Immature natural killer cell (primary cell): ENCODE measurements at regions not wholly inside any gene's neighbourhood (a gene's known extent, or its start where the extent isn't known, plus 50 kb on each side); places are given as distances from the start of the nearest gene placed in this dataset.
"Not testable (repeated sequence)": the region's sequence is repeated elsewhere in the genome, so short reads cannot be mapped to it uniquely, and the experiment has no call there.

Experiments
- DNase-seq, 3 donors: peaks; one replicate each; pipeline ENCODE4 v3.0.0; 2022; ENCODE audit warnings: mixed read lengths in 1 of 3
- H3K27ac Mint-ChIP-seq, 6 donors: one replicate each; pipeline ENCODE4 v1.8.0; 2020; ENCODE audit warnings: mixed read lengths in 6 of 6, mild to moderate bottlenecking in 5 of 6, inconsistent platforms in 4 of 6, moderate library complexity in 3 of 6
- H3K27me3 Mint-ChIP-seq, 3 donors: one replicate each; pipeline ENCODE4 v1.8.0; 2020 to 2021; ENCODE audit warnings: low read depth in 3 of 3, mild to moderate bottlenecking in 3 of 3, mixed read lengths in 3 of 3, moderate library complexity in 3 of 3, inconsistent platforms in 1 of 3
- H3K36me3 Mint-ChIP-seq, 3 donors: one replicate each; pipeline ENCODE4 v1.8.0; 2020; ENCODE audit warnings: mixed read lengths in 3 of 3, inconsistent platforms in 2 of 3, mild to moderate bottlenecking in 2 of 3
- H3K4me1 Mint-ChIP-seq, 2 donors: one replicate each; pipeline ENCODE4 v1.8.0; 2020; ENCODE audit warnings: inconsistent platforms in 2 of 2, mild to moderate bottlenecking in 2 of 2, mixed read lengths in 2 of 2, moderate library complexity in 1 of 2
- H3K4me3 Mint-ChIP-seq, 5 donors: one replicate each; pipeline ENCODE4 v1.8.0; 2020; ENCODE audit warnings: mild to moderate bottlenecking in 5 of 5, mixed read lengths in 5 of 5, inconsistent platforms in 3 of 5, moderate library complexity in 3 of 5
- H3K9me3 Mint-ChIP-seq, 6 donors: one replicate each; pipeline ENCODE4 v1.8.0; 2020; ENCODE audit warnings: mild to moderate bottlenecking in 6 of 6, mixed read lengths in 6 of 6, inconsistent platforms in 4 of 6, moderate library complexity in 3 of 6

GRCh38 chr20:22684072-22684762, 99.8 kb upstream of the FOXA2 start:
- Mint-ChIP-seq H3K4me1 (no peaks in the 10 kb centered on the region), H3K4me3 (no peak overlapping the region), H3K36me3 (no peaks in the 10 kb centered on the region), H3K27me3 (peaks cover 0 to 4% (median 3%) of the 10 kb centered on the region in 3 donors), H3K27ac (no peak overlapping the region), H3K9me3 (no peaks in the 10 kb centered on the region)
- peak in 2 of 3 donors; percentile 5 to 11 for DNase-seq

DNA sequence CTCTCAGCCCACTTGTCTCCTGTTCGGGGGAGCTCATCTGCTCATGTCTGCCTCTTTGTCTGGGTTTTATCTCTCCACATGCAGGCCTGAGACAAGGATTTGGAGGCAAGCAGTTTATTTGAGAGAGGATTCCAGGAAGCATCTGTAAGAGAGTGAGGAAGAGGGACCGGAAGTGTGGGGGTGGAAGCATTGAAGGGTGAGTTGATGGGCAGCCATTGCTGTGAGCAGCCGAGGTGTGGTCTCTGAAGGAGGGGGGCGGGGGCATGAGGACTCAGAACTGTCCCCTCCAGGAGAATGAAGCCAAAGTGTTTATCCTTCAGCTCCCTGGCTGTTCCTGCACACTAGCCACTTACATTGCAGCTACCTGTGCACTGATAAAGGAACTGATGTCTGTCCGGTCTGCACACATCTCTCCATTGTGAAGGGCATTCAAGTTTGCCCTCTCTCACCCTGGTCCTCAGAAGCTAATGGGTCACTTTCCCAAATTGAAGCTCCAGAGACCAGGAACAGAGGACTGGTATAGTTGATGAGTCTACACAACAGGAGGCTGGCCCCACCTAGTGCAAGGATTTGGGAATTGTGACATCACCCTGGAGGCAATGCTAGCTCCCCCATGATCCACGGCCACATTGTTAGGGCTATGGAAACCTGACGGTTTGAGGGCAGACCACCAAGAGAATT, 100.5 kb upstream of the FOXA2 start:
- Mint-ChIP-seq H3K9me3 (no peaks in the 10 kb centered on the region), H3K27me3 (peaks cover 0 to 4% (median 3%) of the 10 kb centered on the region in 3 donors), H3K4me1 (no peaks in the 10 kb centered on the region), H3K36me3 (no peaks in the 10 kb centered on the region), H3K27ac (no peak overlapping the region), H3K4me3 (no peak overlapping the region)
- no peak for DNase-seq

- no peak overlapping the region for H3K27ac Mint-ChIP-seq
- peaks cover 0 to 4% (median 3%) of the 10 kb centered on the region in 3 donors for H3K27me3 Mint-ChIP-seq
- no peaks in the 10 kb centered on the region for H3K4me1 Mint-ChIP-seq
- H3K4me3 Mint-ChIP-seq, result no peak overlapping the region
- H3K9me3 Mint-ChIP-seq, result no peaks in the 10 kb centered on the region
- no peaks in the 10 kb centered on the region for H3K36me3 Mint-ChIP-seq
- no peak for DNase-seq
Measured at GRCh38 chr20:22686097-22686496, 101.7 kb upstream of the FOXA2 start.

DNA sequence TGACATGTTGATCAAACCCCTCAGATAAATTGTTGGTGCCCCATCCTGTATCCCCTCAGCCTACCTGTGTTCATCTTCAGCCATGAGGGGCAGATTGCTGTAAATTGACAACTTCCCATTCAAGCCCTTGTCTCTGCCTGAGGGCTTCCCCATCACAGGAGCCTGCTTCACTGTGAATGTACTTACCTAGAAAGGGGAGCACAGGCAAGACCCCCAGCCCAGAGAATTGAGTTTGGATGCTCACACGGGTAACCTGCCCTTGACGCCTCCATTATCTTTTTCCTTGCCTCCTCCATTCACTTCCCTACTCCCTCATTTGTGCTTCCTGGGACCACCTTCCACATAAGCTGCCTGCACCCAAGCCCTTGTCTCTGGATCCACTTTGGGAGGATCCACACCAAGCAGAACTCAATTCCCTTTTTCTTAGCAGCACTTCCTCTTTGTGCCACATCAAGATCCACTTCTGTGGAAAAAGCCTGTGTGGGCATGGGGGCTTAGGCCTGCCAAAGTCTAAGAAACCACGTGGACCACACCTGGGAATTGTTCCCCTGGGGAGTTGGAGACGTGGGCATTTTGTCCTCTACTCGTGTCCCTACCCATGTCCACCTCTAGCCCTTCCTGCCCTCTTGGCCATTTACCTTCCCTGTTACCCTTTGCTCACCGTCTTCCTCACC, 103.4 kb upstream of the FOXA2 start:
- Mint-ChIP-seq H3K36me3 (no peaks in the 10 kb centered on the region), H3K4me3 (no peak overlapping the region), H3K27me3 (peaks cover 0 to 4% (median 3%) of the 10 kb centered on the region in 3 donors), H3K4me1 (no peaks in the 10 kb centered on the region), H3K27ac (no peak overlapping the region), H3K9me3 (no peaks in the 10 kb centered on the region)
- no peak for DNase-seq

DNA sequence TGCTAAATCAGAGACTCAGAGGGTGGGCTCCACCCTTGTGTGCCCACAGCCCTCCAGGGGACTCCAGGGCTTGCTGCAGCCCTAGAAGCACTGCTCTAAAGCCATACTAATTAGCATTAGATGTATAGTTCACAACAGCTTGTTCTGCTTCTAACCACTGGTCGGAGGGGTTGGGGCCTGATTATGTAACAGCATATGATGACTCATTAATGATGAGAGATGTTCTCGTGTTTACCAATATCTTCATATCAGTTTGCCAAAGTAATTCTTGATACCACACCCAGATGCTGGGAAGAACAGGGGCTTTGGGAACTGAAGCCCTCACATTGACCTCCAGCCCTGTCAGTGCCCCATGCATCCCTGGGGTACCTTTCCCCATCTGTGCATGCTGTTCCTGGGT, 104.1 kb upstream of the FOXA2 start:
- no peak for DNase-seq
- peaks cover 0 to 4% (median 3%) of the 10 kb centered on the region in 3 donors for H3K27me3 Mint-ChIP-seq
- H3K9me3 Mint-ChIP-seq, result no peaks in the 10 kb centered on the region
- H3K27ac Mint-ChIP-seq, result no peak overlapping the region
- no peaks in the 10 kb centered on the region for H3K4me1 Mint-ChIP-seq
- H3K36me3 Mint-ChIP-seq, result no peaks in the 10 kb centered on the region
- no peak overlapping the region for H3K4me3 Mint-ChIP-seq

- no peaks in the 10 kb centered on the region for H3K4me1 Mint-ChIP-seq
- no peaks in the 10 kb centered on the region for H3K9me3 Mint-ChIP-seq
- no peak overlapping the region for H3K27ac Mint-ChIP-seq
- no peak overlapping the region for H3K4me3 Mint-ChIP-seq
- H3K27me3 Mint-ChIP-seq, result peaks cover 0 to 4% (median 3%) of the 10 kb centered on the region in 3 donors
- DNase-seq, result no peak
- H3K36me3 Mint-ChIP-seq, result no peaks in the 10 kb centered on the region
Measured at GRCh38 chr20:22689266-22689665, 104.9 kb upstream of the FOXA2 start.

- Mint-ChIP-seq H3K27me3 (peaks cover 0 to 4% (median 2%) of the 10 kb centered on the region in 3 donors), H3K36me3 (no peaks in the 10 kb centered on the region), H3K27ac (no peak overlapping the region), H3K9me3 (no peaks in the 10 kb centered on the region), H3K4me3 (no peak overlapping the region), H3K4me1 (no peaks in the 10 kb centered on the region)
- no peak for DNase-seq
Measured at GRCh38 chr20:22690000-22690399, 105.6 kb upstream of the FOXA2 start.

- no peak for DNase-seq
- H3K36me3 Mint-ChIP-seq, result no peaks in the 10 kb centered on the region
Measured at GRCh38 chr20:22690616-22691179, 106.3 kb upstream of the FOXA2 start.

GRCh38 chr20:22691369-22692118, 107.2 kb upstream of the FOXA2 start:
- Mint-ChIP-seq H3K36me3 (no peaks in the 10 kb centered on the region), H3K27me3 (peaks cover 0 to 4% (median 1%) of the 10 kb centered on the region in 3 donors), H3K9me3 (no peaks in the 10 kb centered on the region), H3K27ac (no peak overlapping the region), H3K4me3 (no peak overlapping the region), H3K4me1 (no peaks in the 10 kb centered on the region)
- peak; percentile 34 to 48 (median 41) for DNase-seq

More at GRCh38 chr20:22690616-22691179, 106.3 kb upstream of the FOXA2 start:
- Mint-ChIP-seq H3K4me1 (no peaks in the 10 kb centered on the region), H3K27ac (no peak overlapping the region), H3K27me3 (peaks cover 0 to 4% (median 1%) of the 10 kb centered on the region in 3 donors), H3K4me3 (no peak overlapping the region), H3K9me3 (no peaks in the 10 kb centered on the region)

GRCh38 chr20:22692119-22692475, 107.7 kb upstream of the FOXA2 start:
- Mint-ChIP-seq H3K27ac (no peak overlapping the region), H3K9me3 (no peaks in the 10 kb centered on the region), H3K4me3 (no peak overlapping the region), H3K36me3 (no peaks in the 10 kb centered on the region), H3K4me1 (no peaks in the 10 kb centered on the region), H3K27me3 (peaks cover 0 to 1% (median under 1%) of the 10 kb centered on the region in 3 donors)
- DNase-seq, result no peak

DNA sequence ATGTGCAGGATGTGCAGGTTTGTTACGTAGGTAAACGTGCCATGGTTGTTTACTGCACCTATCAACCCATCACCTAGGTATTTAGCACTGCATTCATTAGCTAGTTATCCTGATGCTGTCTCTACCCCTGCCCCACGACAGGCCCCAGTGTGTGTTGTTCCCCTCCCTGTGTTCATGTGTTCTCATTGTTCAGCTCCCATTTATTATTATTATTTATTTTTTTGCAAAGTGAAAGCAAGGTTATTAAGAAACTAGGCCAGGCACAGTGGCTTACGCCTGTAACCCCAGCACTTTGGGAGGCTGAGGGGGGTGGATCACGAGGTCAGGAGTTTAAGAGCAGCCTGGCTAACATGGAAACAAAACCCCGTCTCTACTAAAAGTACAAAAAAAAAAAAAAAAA, 108.2 kb upstream of the FOXA2 start:
- H3K27ac Mint-ChIP-seq, H3K4me1 Mint-ChIP-seq, H3K4me3 Mint-ChIP-seq, H3K9me3 Mint-ChIP-seq, H3K36me3 Mint-ChIP-seq, DNase-seq, H3K27me3 Mint-ChIP-seq: not testable (repeated sequence)

GRCh38 chr20:22696759-22697158, 112.4 kb upstream of the FOXA2 start:
- Mint-ChIP-seq H3K36me3 (no peaks in the 10 kb centered on the region), H3K4me1 (no peaks in the 10 kb centered on the region), H3K27ac (no peak overlapping the region), H3K9me3 (no peaks in the 10 kb centered on the region), H3K27me3 (no peaks in the 10 kb centered on the region), H3K4me3 (no peak overlapping the region)
- no peak for DNase-seq

- no peak for DNase-seq
- no peak overlapping the region for H3K4me3 Mint-ChIP-seq
- H3K27ac Mint-ChIP-seq, result no peak overlapping the region
- no peaks in the 10 kb centered on the region for H3K36me3 Mint-ChIP-seq
- no peaks in the 10 kb centered on the region for H3K9me3 Mint-ChIP-seq
- H3K27me3 Mint-ChIP-seq, result no peaks in the 10 kb centered on the region
- no peaks in the 10 kb centered on the region for H3K4me1 Mint-ChIP-seq
Measured at GRCh38 chr20:22698259-22698842, 114.0 kb upstream of the FOXA2 start.
